HG02798 (cell line): ENCODE measurements at regions not wholly inside any gene's neighbourhood (a gene's known extent, or its start where the extent isn't known, plus 50 kb on each side); places are given as distances from the start of the nearest gene placed in this dataset.

Source experiments
- ATAC-seq: cut with Tn5 transposase; IDR thresholded peaks from one replicate; pipeline ENCODE4 v1.9.1; 2021; ENCODE audit warnings: mild to moderate bottlenecking; ENCODE audit not compliant: unreplicated experiment, poor library complexity

GRCh38 chr2:226079196-226079595 lies 679.7 kb downstream of the NYAP2 start:
- ATAC-seq: no peak

GRCh38 chr2:226078666-226079065 lies 679.2 kb downstream of the NYAP2 start:
- ATAC-seq: no peak

- ATAC-seq: no peak
Observed at GRCh38 chr2:226077841-226078240, 678.3 kb downstream of the NYAP2 start.

- ATAC-seq: no peak
Observed at GRCh38 chr2:226077031-226077430, 677.5 kb downstream of the NYAP2 start.

GRCh38 chr2:226076529-226076928 lies 677.0 kb downstream of the NYAP2 start:
- no peak for ATAC-seq

- ATAC-seq: no peak
Observed at GRCh38 chr2:226074391-226074790, 674.9 kb downstream of the NYAP2 start.

- no peak for ATAC-seq
Observed at GRCh38 chr2:226073496-226074160, 674.1 kb downstream of the NYAP2 start.

GRCh38 chr2:226066873-226067272 lies 667.4 kb downstream of the NYAP2 start:
- no peak for ATAC-seq

- no peak for ATAC-seq
Observed at GRCh38 chr2:226066391-226066790, 666.9 kb downstream of the NYAP2 start.

GRCh38 chr2:226064932-226065570 lies 665.5 kb downstream of the NYAP2 start:
- no peak for ATAC-seq

- ATAC-seq: no peak
Observed at GRCh38 chr2:226063704-226064440, 664.4 kb downstream of the NYAP2 start.

GRCh38 chr2:226059961-226060627 lies 660.6 kb downstream of the NYAP2 start:
- no peak for ATAC-seq

GRCh38 chr2:226057914-226058313 lies 658.4 kb downstream of the NYAP2 start:
- no peak for ATAC-seq

GRCh38 chr2:226057365-226057764 lies 657.9 kb downstream of the NYAP2 start:
- ATAC-seq: no peak

GRCh38 chr2:226052772-226053416 lies 653.4 kb downstream of the NYAP2 start:
- ATAC-seq: no peak

- no peak for ATAC-seq
Observed at GRCh38 chr2:226050822-226051221, 651.3 kb downstream of the NYAP2 start.

- no peak for ATAC-seq
Observed at GRCh38 chr2:226048611-226049010, 649.1 kb downstream of the NYAP2 start.

GRCh38 chr2:226045080-226045479 lies 645.6 kb downstream of the NYAP2 start:
- no peak for ATAC-seq

- no peak for ATAC-seq
Observed at GRCh38 chr2:226040344-226040900, 640.9 kb downstream of the NYAP2 start.

- ATAC-seq: no peak
Observed at GRCh38 chr2:226037526-226037925, 638.0 kb downstream of the NYAP2 start.
